ENCODE measurements at regions not wholly inside any gene's neighbourhood (a gene's known extent, or its start where the extent isn't known, plus 50 kb on each side); places are given as distances from the start of the nearest gene placed in this dataset.

- peak in 1 of 3 experiments; percentile 11 for TF ChIP-seq CTCF (IDR thresholded peaks at IDR 0.05)
- no peak for TF ChIP-seq POLR2A (IDR thresholded peaks at IDR 0.05; ENCODE audit: low read depth)
- TF ChIP-seq POLR2AphosphoS5 (IDR thresholded peaks at IDR 0.05) = no peak
- TF ChIP-seq EP300 (IDR thresholded peaks at IDR 0.05) = no peak
Measured at GRCh38 chr12:127773520-127773919, 493.4 kb upstream of the TMEM132C start.
